GM23248 (cell line): ENCODE measurements at regions not wholly inside any gene's neighbourhood (a gene's known extent, or its start where the extent isn't known, plus 50 kb on each side); places are given as distances from the start of the nearest gene placed in this dataset.

Experiments used
- EZH2 ChIP-seq: fragments of 200-600 bp; sonication (generic); IDR thresholded peaks from 2 replicates; pipeline ENCODE4 v1.6.1; 2018; ENCODE audit warnings: antibody characterized with exemption, mild to moderate bottlenecking; ENCODE audit not compliant: insufficient read depth, poor library complexity, severe bottlenecking
- EZH2phosphoT487 ChIP-seq: fragments of 200-600 bp; sonication (generic); IDR thresholded peaks from 2 replicates; pipeline ENCODE4 v1.6.1; 2018; ENCODE audit warnings: antibody characterized with exemption, moderate library complexity, mild to moderate bottlenecking, low read depth; ENCODE audit not compliant: insufficient read depth

DNA sequence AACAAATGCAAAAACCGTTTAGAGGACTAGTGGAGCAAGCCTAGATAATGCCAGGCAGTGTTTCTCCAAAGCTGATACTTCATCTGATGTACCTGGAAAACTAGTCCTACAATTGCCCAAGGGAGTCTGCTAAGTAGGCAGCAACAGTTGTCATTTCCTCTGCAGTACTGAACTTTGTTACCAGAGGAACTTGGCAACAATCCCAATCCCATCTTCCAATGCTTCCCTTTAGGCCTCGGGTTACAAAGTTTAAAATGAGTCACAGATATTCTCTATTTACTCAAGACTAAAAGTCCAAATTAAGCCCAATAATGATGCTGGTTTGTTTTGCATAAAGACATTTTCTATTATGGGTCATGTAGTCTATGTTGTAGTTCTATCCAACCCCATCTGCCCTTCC, 120.0 kb upstream of the GLRA2 start:
- TF ChIP-seq EZH2 (no peak), EZH2phosphoT487 (no peak)
